OCI-LY7 (cell line): ENCODE measurements at regions not wholly inside any gene's neighbourhood (a gene's known extent, or its start where the extent isn't known, plus 50 kb on each side); places are given as distances from the start of the nearest gene placed in this dataset.

ENCODE experiments used
- BruUV-seq: library from RNA; stranded (reverse); fragments of 400-500 nt; replicated peaks from 2 replicates; lab custom pipeline; 2021; lab: Mats Ljungman, UMichigan
- CTCF ChIA-PET: fragments of 300-600 bp; sonication (Branson Sonifier 250); formaldehyde crosslinking; loops from one replicate; lab custom pipeline; 2022; ENCODE audit warnings: antibody characterized with exemption; ENCODE audit not compliant: unreplicated experiment; lab: Charles Lee
- POLR2A ChIA-PET: fragments of 300-600 bp; sonication (Branson Sonifier 250); formaldehyde crosslinking; loops from one replicate; lab custom pipeline; 2022; ENCODE audit warnings: antibody characterized with exemption; lab: Charles Lee
- DNase-seq: peaks from one replicate; pipeline ENCODE4 v3.0.0-alpha.2; 2015; ENCODE audit warnings: low spot score
- H2AFZ ChIP-seq: fragments of 200-600 bp; sonication (generic), shearing (Covaris generic); 2 replicates; pipeline ENCODE4 v1.6.1; 2014; ENCODE audit warnings: mild to moderate bottlenecking, antibody characterized with exemption, low read length, moderate library complexity
- H3K27ac ChIP-seq: fragments of 200-600 bp; sonication (generic); 2 replicates; pipeline ENCODE4 v1.5.1; 2014; ENCODE audit warnings: mixed run types, low read depth, mild to moderate bottlenecking, moderate library complexity, low read length, inconsistent platforms; ENCODE audit not compliant: poor library complexity, severe bottlenecking
- H3K36me3 ChIP-seq: fragments of 200-600 bp; sonication (generic); 2 replicates; pipeline ENCODE4 v1.6.1; 2014; ENCODE audit warnings: mild to moderate bottlenecking, antibody characterized with exemption, low read length, moderate library complexity, mixed read lengths; ENCODE audit not compliant: insufficient read depth
- H3K4me1 ChIP-seq: fragments of 200-600 bp; sonication (generic); 2 replicates; pipeline ENCODE4 v1.5.1; 2014; ENCODE audit warnings: mild to moderate bottlenecking, low read length; ENCODE audit not compliant: insufficient read depth, poor library complexity, severe bottlenecking
- H3K4me2 ChIP-seq: fragments of 200-600 bp; sonication (generic); 2 replicates; pipeline ENCODE4 v1.6.1; 2014; ENCODE audit warnings: mild to moderate bottlenecking, low read length
- H3K4me3 ChIP-seq: fragments of 200-600 bp; sonication (generic); 2 replicates; pipeline ENCODE4 v1.5.1; 2014; ENCODE audit warnings: mild to moderate bottlenecking, low read depth, low read length; ENCODE audit not compliant: poor library complexity, severe bottlenecking
- H3K79me2 ChIP-seq: fragments of 200-600 bp; sonication (generic); 2 replicates; pipeline ENCODE4 v1.6.1; 2016; ENCODE audit warnings: low read depth, mild to moderate bottlenecking, low read length, moderate library complexity, mixed read lengths; ENCODE audit not compliant: insufficient read depth
- H3K9me2 ChIP-seq: fragments of 200-600 bp; sonication (generic); 2 replicates; pipeline ENCODE4 v1.6.1; 2016; ENCODE audit warnings: mild to moderate bottlenecking, low read length, mixed read lengths; ENCODE audit not compliant: insufficient read depth
- H3K9me3 ChIP-seq: fragments of 200-600 bp; sonication (generic); 2 replicates; pipeline ENCODE4 v1.6.1; 2014; ENCODE audit warnings: mild to moderate bottlenecking, mixed run types, low read length, mixed read lengths
- H4K20me1 ChIP-seq: fragments of 200-600 bp; sonication (generic); 2 replicates; pipeline ENCODE4 v1.6.1; 2014; ENCODE audit warnings: mild to moderate bottlenecking, antibody characterized with exemption, low read length, moderate library complexity, mixed read lengths; ENCODE audit not compliant: insufficient read depth
- EZH2phosphoT487 ChIP-seq: fragments of 200-600 bp; sonication (generic); IDR thresholded peaks from 2 replicates; pipeline ENCODE4 v1.6.1; 2018; ENCODE audit warnings: low read depth, borderline replicate concordance, mild to moderate bottlenecking, mixed run types, antibody characterized with exemption, low read length, moderate library complexity, mixed read lengths
- intact Hi-C: fragments of 100-400 bp; cut with micrococcal nuclease; formaldehyde crosslinking; loops from one replicate; pipeline ENCODE4 v1.10.0; 2022; ENCODE audit not compliant: unreplicated experiment
- TF ChIP-seq, protein P1 (sequence below): fragments of 200-600 bp; sonication (generic); conservative IDR thresholded peaks from 2 replicates; pipeline ENCODE4 v1.5.1; 2014; ENCODE audit warnings: mild to moderate bottlenecking, antibody characterized with exemption, low read length, moderate library complexity, mixed read lengths

DNA sequence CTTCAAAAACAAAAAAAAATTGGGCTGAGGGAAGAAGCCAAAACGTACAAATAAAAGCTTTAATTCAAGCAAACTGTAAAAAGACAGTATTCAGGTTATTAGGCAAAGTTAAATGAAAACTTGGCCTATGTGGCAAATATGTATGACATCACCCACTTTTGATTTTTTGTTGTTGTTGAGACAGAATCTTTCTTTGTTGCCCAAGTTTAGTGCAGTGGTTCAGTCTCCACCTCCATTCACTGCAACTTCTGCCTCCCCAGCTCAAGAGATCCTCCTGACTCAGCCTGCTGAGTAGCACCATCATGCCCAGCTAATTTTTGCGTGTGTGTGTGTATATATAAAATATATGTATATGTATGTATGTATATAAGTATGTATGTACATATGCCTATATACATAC is 440.4 kb upstream of the NRXN1 start:
- Histone ChIP-seq H3K36me3 (no peaks in the 10 kb centered on the region), H3K27ac (no peak overlapping the region), H3K4me3 (no peak overlapping the region), H4K20me1 (no peaks in the 10 kb centered on the region), H2AFZ (no peak overlapping the region), H3K9me3 (no peaks in the 10 kb centered on the region), H3K4me1 (no peaks in the 10 kb centered on the region), H3K4me2 (no peak overlapping the region), H3K9me2 (no peaks in the 10 kb centered on the region), H3K79me2 (no peaks in the 10 kb centered on the region)
- intact Hi-C loops, result no loop called here
- CTCF ChIA-PET, result no interaction called here
- no TSS peak for BruUV-seq
- DNase-seq, result no peak
- no peak for TF ChIP-seq EZH2phosphoT487
- TF ChIP-seq, protein P1, sequence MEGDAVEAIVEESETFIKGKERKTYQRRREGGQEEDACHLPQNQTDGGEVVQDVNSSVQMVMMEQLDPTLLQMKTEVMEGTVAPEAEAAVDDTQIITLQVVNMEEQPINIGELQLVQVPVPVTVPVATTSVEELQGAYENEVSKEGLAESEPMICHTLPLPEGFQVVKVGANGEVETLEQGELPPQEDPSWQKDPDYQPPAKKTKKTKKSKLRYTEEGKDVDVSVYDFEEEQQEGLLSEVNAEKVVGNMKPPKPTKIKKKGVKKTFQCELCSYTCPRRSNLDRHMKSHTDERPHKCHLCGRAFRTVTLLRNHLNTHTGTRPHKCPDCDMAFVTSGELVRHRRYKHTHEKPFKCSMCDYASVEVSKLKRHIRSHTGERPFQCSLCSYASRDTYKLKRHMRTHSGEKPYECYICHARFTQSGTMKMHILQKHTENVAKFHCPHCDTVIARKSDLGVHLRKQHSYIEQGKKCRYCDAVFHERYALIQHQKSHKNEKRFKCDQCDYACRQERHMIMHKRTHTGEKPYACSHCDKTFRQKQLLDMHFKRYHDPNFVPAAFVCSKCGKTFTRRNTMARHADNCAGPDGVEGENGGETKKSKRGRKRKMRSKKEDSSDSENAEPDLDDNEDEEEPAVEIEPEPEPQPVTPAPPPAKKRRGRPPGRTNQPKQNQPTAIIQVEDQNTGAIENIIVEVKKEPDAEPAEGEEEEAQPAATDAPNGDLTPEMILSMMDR, result no peak
- POLR2A ChIA-PET, result no interaction called here

DNA sequence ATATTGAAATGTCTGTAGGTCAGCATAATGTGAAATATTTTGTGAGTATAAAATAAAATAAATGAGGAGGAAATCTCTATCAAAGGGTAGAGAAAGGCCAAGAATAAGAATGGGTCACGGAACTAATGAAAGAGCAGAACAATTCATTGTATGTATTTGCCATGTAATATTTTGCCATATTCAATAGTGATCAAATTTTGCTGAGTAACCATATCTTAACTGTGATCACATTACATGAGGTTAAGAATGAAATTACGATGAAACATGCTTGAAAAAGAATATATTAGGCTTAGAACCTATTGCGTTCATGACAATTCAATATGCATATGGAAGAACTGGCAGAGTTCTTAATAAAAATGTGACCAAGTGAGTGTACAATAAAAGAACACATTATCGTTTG is 437.2 kb upstream of the NRXN1 start:
- CTCF ChIA-PET, result no interaction called here
- intact Hi-C loops, result no loop called here
- no TSS peak for BruUV-seq

DNA sequence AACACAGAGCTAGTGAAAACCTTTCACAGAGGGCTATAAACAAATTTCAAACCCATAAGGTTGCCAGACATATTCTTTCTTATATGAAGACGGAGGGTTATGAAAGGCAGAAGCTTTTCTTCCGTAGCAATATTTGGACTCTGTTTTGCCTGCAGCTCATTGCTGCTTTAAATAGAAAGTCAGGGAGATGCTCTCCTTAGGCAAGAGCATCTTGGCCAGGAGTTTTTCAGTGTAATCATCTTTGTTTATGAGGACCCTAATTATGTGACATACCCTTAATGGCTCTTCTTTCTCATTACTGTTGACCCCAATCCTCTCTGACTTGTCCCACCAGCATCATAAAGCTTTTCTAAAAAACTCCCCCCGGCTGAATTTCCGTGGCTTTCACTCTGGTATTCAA is 433.4 kb upstream of the NRXN1 start:
- H3K4me3 ChIP-seq, result no peak overlapping the region
- no peak overlapping the region for H3K4me2 ChIP-seq
- no TSS peak for BruUV-seq
- no peak for DNase-seq
- ChIA-PET CTCF (no interaction called here), POLR2A (interaction anchor here (0.6 to 1.8 kb wide), 2 partner anchors 13 to 19 kb away, joined by 3 to 5 read pairs; no protein-coding TSS in a partner anchor)
- no peak overlapping the region for H2AFZ ChIP-seq
- intact Hi-C loops, result no loop called here
- no peaks in the 10 kb centered on the region for H3K9me3 ChIP-seq
- no peaks in the 10 kb centered on the region for H3K36me3 ChIP-seq
- no peaks in the 10 kb centered on the region for H3K9me2 ChIP-seq
- H3K79me2 ChIP-seq, result no peaks in the 10 kb centered on the region
- no peaks in the 10 kb centered on the region for H4K20me1 ChIP-seq
- no peak for TF ChIP-seq EZH2phosphoT487
- TF ChIP-seq, protein P1, result no peak
- H3K4me1 ChIP-seq, result no peaks in the 10 kb centered on the region
- H3K27ac ChIP-seq, result no peak overlapping the region

More for the DNA sequence above, 437.2 kb upstream of the NRXN1 start:
- no peak overlapping the region for H3K4me2 ChIP-seq
- POLR2A ChIA-PET, result interaction anchor here (0.6 kb wide), 1 partner anchor 39 kb away, joined by 3 read pairs; no protein-coding TSS in a partner anchor
- no peak overlapping the region for H3K4me3 ChIP-seq
- no peaks in the 10 kb centered on the region for H3K79me2 ChIP-seq
- H3K9me3 ChIP-seq, result no peaks in the 10 kb centered on the region
- no peaks in the 10 kb centered on the region for H4K20me1 ChIP-seq
- H3K4me1 ChIP-seq, result no peaks in the 10 kb centered on the region
- no peak overlapping the region for H3K27ac ChIP-seq
- no peaks in the 10 kb centered on the region for H3K9me2 ChIP-seq
- no peak overlapping the region for H2AFZ ChIP-seq
- no peak for DNase-seq
- TF ChIP-seq, protein P1, result no peak
- TF ChIP-seq EZH2phosphoT487, result no peak
- H3K36me3 ChIP-seq, result no peaks in the 10 kb centered on the region
